ENCODE measurements at regions not wholly inside any gene's neighbourhood (a gene's known extent, or its start where the extent isn't known, plus 50 kb on each side); places are given as distances from the start of the nearest gene placed in this dataset.

DNA sequence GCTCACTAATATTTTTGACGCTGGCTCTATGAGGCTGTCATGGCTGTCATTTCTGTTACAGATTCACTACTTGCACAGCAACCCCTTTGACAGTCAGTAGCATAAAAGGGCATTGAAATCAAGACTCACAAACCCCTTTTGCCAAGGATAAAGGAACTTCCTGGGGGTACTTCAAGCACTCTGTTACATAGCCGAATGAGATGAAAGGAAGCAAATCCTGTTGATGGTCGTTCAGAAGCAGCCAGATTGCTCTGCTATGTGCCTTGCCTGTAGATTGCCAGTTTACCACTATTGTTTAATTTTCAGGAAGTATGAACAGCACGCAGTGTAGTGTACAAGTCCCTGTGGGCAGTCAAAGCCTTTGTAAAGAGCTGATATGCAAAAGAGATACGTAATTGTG lies 296.2 kb downstream of the LRRIQ3 start:
- TF ChIP-seq, protein P1, sequence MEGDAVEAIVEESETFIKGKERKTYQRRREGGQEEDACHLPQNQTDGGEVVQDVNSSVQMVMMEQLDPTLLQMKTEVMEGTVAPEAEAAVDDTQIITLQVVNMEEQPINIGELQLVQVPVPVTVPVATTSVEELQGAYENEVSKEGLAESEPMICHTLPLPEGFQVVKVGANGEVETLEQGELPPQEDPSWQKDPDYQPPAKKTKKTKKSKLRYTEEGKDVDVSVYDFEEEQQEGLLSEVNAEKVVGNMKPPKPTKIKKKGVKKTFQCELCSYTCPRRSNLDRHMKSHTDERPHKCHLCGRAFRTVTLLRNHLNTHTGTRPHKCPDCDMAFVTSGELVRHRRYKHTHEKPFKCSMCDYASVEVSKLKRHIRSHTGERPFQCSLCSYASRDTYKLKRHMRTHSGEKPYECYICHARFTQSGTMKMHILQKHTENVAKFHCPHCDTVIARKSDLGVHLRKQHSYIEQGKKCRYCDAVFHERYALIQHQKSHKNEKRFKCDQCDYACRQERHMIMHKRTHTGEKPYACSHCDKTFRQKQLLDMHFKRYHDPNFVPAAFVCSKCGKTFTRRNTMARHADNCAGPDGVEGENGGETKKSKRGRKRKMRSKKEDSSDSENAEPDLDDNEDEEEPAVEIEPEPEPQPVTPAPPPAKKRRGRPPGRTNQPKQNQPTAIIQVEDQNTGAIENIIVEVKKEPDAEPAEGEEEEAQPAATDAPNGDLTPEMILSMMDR (IDR thresholded peaks at IDR 0.05; ENCODE audit: low read depth, low read length, missing control alignments) = no peak
- no peak for DNase-seq (ENCODE audit: low read depth)
- no peak overlapping the region for H3K4me3 ChIP-seq (ENCODE audit: low read depth, low read length)

DNA sequence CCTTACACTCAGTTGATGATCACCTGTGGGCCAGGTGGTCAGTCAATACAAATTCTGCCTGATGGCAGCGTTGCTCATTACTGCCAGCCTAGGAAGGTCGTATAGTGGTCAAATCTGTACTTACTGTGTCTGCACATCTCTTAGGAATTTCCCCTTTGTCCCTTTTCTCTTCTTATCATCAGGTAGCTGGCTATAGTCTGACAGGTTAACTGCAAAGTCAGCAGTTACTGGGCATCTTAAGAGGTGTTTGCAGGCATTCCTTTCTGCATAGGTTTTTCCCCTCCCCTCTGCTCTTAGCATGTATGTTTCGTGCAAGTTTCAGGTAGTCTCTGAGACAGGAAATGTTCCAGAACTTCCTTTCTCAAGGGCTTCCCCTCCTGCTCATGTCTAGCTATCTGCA lies 298.7 kb downstream of the LRRIQ3 start:
- TF ChIP-seq, protein P1 (IDR thresholded peaks at IDR 0.05; ENCODE audit: low read depth, low read length, missing control alignments) = no peak
- H3K4me3 ChIP-seq (ENCODE audit: low read depth, low read length) = no peak overlapping the region
- no peak for DNase-seq (ENCODE audit: low read depth)

DNA sequence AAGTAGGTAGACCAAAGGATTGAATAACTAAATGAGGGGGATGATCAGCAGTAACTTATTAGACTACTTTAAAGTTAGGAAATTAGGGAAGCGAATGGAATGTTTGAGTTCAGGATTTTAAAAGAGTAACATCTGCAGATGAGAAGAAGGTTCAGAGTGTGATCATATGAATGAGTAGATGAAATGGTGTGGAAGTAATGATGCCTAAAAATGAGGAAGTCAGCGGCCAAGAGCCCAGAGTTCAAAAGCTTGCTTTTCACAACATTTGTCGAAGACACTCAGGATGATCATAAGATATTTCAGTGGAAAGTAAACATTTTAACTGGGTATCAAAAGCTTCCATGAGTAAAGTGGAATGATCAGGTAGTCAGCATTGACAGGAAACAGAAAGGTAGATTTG lies 299.4 kb downstream of the LRRIQ3 start:
- no peak for DNase-seq (ENCODE audit: low read depth)
- H3K4me3 ChIP-seq (ENCODE audit: low read depth, low read length) = no peak overlapping the region
- TF ChIP-seq, protein P1 (IDR thresholded peaks at IDR 0.05; ENCODE audit: low read depth, low read length, missing control alignments) = no peak

DNA sequence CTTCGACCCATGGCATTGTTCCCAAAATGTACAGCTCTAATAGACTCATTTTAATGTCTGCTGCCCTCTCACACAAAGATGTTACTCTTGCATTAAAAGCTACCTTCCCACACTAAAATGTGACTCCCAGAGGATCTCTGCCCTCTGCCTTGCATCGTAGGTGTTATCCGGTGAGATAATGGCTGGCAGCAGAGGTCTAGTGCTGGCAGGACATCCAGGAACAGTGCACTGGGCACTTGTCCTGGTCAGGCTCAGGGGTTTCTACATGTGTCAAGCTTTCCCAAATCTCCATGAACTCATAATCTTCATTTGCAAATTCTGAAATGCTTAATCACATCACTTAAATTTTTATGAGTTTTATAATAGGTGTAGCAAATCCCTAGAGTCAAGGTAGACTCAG lies 310.6 kb downstream of the LRRIQ3 start:
- DNase-seq (ENCODE audit: low read depth) = no peak
- TF ChIP-seq, protein P1 (IDR thresholded peaks at IDR 0.05; ENCODE audit: low read depth, low read length, missing control alignments) = no peak

DNA sequence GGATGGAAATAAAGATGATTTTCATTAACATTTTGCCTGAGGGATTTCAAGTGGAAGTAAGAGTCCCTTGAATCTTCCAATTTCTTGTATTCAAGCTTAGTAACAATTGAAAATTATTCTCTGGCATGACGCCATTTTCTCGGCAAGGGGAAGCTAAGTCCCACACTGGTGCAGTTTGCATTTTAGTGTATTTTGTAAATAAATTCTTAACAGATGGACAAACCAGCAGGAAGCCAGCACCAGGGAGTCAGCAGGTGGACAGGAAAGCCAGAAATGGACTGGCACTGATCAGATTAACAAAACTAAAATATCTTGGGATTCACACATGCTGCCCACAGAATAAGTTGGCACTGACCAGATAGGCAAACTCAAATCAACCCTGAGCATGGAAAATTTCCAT lies 311.3 kb downstream of the LRRIQ3 start:
- no peak overlapping the region for H3K4me3 ChIP-seq (ENCODE audit: low read depth, low read length)
- TF ChIP-seq, protein P1 (IDR thresholded peaks at IDR 0.05; ENCODE audit: low read depth, low read length, missing control alignments) = no peak
- DNase-seq (ENCODE audit: low read depth) = no peak

More for the DNA sequence above, 310.6 kb downstream of the LRRIQ3 start:
- no peak overlapping the region for H3K4me3 ChIP-seq (ENCODE audit: low read depth, low read length)

DNA sequence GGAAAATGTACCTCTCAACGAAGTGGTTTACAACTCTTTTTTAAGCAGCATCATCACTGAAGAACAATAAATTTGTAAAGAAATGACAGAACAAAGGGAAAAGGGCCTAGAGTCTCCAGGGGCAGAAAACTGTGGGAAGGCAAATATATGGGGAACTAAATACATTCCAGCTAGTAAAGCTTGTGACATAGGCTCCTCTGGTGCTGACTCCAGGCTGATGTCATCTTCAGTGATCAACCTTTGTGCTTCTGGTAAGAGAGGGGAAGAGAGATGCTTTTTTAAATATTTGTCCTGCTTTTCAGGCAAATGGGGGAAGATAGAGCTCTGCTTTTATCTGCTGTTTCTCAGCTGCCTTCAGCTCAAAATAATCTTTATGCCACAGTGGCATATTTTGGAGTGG lies 323.2 kb downstream of the LRRIQ3 start:
- TF ChIP-seq, protein P1 (IDR thresholded peaks at IDR 0.05; ENCODE audit: low read depth, low read length, missing control alignments) = no peak
- no peak for DNase-seq (ENCODE audit: low read depth)
- no peak overlapping the region for H3K4me3 ChIP-seq (ENCODE audit: low read depth, low read length)

DNA sequence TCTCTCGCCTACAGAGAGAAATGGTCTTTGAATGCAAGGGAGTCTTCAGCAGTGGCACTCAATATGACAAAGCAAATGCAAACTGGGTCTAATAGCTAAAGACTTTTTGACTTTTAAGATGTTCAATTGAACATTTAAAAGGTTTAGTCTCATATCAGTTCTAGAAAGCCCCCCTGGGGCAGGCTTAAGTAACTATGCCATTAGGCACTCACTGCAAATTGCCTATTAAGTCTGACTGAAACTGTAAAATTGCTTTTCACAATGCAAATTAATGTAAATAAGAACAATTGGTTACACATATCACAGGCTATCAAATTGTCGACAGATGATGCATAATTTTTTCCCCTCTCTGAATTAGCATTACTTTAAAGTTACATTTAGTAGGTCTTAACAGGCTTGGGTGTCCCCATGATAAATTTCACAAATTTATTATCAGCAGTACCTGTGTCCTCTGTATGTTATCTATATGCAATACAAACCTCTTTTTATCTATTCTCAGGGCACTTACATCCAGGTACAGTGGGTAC lies 329.1 kb downstream of the LRRIQ3 start:
- TF ChIP-seq, protein P1 (IDR thresholded peaks at IDR 0.05; ENCODE audit: low read depth, low read length, missing control alignments) = no peak
- no peak for DNase-seq (ENCODE audit: low read depth)
- H3K4me3 ChIP-seq (ENCODE audit: low read depth, low read length) = no peak overlapping the region

Measured in GM12864 (cell line).